ENCODE measurements at regions not wholly inside any gene's neighbourhood (a gene's known extent, or its start where the extent isn't known, plus 50 kb on each side); places are given as distances from the start of the nearest gene placed in this dataset.
"Not testable (repeated sequence)": the region's sequence is repeated elsewhere in the genome, so short reads cannot be mapped to it uniquely, and the experiment has no call there.

- DNase-seq (ENCODE audit: low read depth in 2 of 2), result no peak
These were observed 50.6 kb upstream of the C1QTNF9B start for GRCh38 chr13:23947893-23948292.

DNA sequence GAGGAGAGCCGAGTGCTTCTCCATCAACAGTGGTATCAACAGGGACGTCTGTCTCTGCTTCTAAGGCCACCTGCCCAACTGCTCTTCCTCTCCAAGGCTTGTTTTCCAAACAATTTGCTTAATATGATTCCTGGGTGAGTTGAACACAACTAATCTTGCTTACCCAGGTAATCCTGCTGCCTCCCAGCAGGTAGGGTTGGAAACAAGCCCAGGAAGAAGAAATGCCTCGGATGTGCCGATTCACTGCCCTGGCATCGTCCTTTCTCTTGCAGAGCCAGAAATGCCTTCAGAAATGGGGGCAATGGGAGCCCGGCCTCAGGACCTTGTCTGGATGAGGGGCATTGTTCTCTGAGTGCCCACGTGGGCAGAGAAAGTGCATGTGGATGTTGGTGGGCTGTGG, 51.9 kb upstream of the C1QTNF9B start:
- no peak for DNase-seq (ENCODE audit: low read depth in 2 of 2)

DNA sequence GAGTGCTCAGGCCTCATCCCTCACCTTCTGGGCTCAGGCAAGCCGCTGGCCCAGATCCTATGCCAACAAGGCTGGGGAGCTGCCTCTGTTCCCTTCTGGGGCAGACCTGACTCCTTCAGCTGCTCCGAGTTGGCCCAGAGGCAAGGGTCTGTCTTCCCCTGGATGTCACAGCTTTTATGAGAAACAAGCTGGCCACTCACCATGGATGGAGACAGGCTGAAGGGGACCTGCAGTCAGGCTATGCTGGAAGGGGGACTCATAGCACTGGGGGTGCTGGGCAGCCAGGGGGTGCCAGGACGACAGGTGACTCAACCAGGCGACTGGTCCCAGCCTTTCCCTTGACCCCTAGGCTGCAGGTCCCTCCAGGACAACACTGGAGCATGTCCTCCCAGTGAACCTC, 52.4 kb upstream of the C1QTNF9B start:
- no peak for DNase-seq (ENCODE audit: low read depth in 2 of 2)

DNA sequence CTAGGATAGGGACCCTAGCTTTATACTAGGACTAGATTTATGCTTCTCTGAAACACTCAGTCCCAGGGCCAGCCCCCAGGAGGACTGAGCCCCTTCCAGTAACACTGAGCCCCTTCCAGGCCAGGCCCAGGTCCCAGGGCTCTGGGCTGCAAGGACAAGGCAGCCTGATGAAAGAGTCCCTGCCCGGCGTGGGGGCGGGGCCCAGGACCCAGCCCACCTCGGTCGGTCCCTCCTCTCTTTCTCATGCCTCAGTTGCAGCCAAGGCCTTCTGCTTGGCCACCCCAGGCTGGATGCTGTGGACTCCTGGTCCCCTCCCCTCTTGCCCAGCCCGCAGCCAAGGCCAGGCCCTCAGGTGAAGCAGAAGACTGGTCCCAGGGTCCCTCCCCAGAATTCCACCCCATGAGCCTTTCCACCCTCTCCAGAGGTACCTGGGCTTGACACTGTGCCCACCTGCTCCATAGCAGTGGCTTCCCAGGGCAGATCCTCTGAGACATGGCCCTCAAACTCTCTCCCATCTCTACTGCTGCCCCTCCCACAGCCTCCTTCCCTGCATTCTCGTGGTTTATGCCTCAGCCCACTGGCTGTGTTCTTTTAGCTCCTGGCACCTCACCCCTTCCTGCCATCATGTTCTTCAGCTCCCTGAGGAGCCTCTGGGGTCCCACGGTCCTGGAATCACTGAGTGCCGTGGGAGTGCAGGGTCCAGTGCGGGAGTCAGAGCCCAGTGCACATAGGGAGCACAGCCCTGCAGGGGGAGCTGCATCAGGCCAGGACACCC, 53.6 kb upstream of the C1QTNF9B start:
- no peak for DNase-seq (ENCODE audit: low read depth in 2 of 2)

DNA sequence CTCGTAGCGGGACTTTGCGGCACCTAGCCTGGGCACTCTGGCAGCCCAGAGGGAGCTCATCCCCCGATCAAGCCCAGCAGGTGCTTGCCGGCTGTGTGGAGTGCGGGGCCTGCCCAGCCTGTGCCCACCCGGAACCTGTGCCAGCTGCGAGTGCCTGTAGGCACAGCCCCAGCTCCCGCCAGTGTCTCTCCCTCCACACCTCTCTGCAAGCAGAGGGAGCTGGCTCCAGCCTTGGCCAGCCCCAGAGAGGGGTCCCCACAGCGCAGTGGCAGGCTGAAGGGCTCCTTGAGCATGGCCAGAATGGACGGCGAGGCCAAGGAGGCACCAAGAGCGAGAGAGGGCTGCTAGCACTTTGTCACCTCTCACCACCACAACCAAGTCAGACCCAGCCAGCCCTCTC, 55.5 kb upstream of the C1QTNF9B start:
- DNase-seq (ENCODE audit: low read depth in 2 of 2), result no peak

DNA sequence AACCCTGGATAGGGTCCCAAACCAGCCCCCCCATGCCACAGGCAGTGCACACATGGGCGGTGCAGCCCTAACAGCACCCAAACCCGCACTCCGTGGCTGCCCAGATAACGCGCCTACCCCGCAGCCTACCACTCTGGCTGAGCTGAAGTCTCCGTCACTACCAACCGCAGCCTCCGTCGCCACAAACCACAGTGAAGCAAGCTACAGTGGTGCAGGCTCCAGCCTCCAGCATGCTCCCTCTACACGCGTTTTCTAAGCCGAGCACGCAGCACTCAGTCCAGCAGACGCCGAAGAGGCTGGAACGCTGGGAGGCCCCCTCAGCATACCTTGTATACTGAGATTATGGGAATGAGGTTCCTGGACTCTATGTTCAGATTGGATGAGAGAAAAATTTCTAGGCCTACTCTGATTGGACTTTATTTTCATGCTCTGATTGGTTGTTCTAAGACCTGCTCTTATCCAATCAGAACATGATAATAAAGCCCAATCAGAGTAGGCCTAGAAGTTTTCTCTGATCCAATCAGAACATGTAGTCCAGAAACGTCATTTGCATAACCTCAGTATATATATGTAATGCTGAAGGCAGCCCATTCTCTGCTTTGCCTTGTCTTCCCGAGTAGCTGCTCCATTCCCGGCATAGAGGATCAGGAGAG, 56.7 kb upstream of the C1QTNF9B start:
- DNase-seq (ENCODE audit: low read depth in 2 of 2), result no peak

- DNase-seq (ENCODE audit: low read depth in 2 of 2), result no peak
These were observed 57.8 kb upstream of the C1QTNF9B start for GRCh38 chr13:23955064-23955463.

DNA sequence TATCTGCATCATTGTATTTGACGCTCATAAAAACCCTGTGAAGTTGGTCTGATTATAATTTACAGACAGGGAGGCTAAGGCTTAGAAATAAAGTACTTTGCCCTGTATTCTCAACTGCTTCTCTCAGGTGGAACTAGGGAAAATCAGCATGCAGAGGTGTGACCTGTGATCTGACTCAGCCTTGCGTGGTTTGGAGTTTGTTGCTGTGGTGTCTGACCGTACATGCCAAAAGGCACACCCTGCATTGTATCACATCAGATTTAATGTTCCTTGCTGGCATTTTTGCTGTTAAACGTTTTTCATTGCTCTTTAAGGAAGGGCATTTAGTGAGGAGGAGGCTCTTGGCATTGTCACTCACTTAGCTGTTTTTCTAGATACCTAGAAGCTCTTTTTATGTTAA, 58.8 kb upstream of the C1QTNF9B start:
- no peak for DNase-seq (ENCODE audit: low read depth in 2 of 2)

GRCh38 chr13:23957981-23958380, 60.7 kb upstream of the C1QTNF9B start:
- DNase-seq (ENCODE audit: low read depth in 2 of 2), result no peak

DNA sequence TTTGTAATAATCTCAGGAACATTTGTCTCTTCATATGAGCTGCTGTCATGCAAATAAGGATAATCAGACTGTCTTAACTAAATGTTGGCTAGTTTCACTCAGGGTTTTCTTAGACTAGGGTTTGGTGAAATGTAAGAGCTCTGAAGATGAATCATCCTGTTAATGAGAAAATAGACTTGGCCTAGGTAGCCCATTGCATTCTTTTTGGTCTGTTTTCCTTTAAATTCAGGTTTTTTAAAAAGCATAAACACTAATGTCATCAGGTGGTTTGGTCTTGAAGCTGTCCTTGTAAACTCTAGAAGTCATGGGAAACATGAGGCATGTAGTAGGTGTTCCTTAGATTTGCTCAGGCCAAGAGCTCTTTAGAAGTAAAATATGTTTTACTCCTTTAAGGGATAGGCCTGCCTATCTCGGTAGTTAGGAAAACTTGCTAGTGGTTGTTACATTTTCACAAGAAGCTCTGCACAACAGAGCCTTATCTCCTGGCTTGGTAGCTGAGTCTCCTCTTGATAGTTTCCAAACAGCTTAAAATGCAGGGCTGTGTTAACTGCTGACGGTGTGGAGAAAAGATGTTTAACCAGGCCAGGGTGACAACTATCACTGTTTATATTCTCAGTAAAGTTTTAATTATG, 62.0 kb upstream of the C1QTNF9B start:
- DNase-seq (ENCODE audit: low read depth in 2 of 2), result no peak

- no peak for DNase-seq (ENCODE audit: low read depth in 2 of 2)
These were observed 63.4 kb upstream of the C1QTNF9B start for GRCh38 chr13:23960566-23961156.

DNA sequence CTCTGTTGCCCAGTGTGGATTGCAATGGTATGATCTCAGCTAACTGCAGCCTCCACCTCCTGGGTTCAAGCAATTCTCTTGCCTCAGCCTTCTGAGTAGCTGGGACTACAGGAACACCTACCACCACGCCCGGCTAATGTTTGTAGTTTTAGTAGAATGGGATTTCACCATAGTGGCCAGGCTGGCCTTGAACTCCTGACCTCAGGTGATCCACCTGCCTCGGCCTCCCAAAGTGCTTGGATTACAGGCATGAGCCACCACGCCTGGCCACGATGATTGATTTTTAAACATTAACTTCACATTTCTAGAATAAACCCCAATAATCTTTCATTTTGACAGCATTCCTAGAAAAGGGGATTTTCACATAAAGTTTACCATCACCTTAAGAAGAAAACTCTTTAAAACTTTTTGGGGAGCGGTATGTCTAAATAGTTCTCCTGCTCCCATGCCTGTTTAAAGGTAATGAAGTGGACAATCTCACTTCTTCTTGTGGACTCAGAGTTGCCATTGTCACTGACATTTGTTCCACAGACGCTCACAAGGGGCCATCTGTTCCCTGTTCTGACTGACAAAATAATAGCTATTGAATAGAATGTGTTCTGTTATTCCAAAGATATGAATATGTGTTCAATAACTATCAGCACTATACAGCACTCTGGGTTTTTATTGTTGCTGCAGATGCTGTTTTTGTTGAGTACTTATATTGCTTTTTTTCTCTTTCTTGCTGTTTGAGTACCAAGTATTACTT, 66.1 kb upstream of the C1QTNF9B start:
- DNase-seq (ENCODE audit: low read depth in 2 of 2), result no peak

DNA sequence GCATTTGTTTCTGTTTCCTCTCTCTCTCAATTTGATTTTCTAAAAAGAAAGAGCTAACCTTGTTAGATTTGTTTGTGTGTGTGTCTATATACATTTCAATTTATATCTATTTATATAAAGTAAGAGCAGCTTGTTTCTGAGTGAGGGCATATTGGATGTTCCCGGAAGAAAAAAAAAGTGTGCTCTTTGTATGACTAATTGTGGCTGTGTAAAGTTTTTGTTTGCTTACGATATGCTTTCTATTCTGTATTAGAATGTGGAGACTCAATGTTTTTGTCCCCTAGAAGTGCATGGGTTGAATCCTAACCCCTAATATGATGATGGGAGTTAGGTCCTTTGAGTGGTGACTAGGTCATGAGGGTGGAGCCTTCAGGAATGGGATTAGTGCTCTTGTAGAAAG, 66.6 kb upstream of the C1QTNF9B start:
- DNase-seq (ENCODE audit: low read depth in 2 of 2), result no peak

DNA sequence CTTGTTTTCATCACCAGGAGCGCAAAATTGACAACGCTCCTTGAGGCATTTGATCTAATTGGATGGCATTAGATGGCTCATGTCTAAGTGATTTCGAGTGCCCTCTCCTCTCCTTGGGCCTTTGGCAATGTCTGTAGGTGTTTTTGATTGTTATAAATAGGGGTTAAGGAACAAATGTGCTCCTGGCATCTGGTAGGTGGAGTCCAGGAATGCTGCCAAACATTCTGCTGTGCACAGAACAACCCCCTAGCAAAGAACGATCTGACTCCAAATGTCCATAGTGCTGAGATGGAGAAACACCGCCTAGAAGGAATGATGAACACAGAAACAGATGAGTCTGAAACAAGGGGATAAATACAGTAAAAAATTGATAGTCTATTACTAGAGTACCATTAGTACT, 68.0 kb upstream of the C1QTNF9B start:
- DNase-seq (ENCODE audit: low read depth in 2 of 2), result no peak

DNA sequence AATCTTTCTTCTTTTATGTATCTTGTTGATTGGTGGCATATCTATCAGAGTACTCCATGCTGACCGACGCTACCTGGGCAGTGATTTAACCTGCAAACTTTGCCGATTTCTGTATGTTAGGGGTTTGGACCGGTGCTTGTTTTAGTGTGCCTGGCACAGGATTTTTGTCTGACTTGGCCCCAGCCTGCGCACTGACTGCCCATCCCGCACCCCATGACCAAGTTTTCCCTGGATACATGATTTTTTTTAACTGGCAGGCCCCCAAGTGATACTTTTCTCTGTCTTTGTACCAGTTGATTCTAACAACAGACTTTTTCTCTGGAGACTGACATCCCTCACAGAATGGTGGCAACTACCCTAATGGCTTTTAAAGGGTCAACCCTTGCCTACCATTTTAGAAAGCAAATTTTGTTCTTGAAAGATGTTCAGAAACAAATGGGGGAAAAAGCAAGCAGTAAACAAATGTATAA, 69.0 kb upstream of the C1QTNF9B start:
- no peak for DNase-seq (ENCODE audit: low read depth in 2 of 2)

DNA sequence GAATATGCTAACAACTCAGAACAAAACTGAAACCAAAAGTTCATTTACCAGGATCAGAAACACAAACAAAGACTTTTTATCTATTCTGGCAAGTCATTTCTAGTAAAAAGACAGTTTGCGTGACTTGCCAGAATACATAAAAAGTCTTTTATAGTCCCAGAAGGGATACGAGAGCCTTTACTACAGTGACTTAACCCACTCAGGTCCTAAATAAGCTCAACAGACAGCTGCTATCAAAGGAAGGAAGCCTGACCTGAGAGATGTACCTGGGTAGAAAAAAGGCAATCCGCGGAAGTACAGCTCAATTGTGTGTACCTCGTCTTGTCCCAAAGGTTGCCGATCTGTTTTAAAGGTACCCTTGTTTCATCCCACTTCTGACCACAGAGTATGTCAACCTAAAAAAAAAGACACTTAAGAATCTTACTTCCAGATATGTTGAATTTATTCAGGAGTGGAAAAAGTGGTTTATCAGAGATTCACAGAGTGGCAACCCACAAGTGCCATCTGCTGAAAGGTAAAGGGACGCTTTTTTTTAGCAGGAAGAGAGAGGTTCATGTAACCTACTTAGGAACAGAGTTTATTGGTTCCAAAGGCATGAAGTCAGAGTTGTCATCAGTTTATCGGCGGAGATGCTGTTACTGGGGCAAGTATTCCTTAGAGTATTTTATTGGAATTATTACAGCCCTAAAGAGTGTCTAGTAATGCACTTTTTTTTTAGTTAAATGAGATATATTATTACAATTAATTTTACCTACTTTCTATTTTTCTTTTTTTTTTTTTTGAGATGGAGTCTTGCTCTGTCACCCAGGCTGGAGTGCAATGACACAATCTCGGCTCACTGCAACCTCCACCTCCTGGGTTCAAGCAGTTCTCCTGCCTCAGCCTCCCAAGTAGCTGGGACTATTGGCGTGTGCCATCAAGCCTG, 69.7 kb upstream of the C1QTNF9B start:
- no peak for DNase-seq (ENCODE audit: low read depth in 2 of 2)

DNA sequence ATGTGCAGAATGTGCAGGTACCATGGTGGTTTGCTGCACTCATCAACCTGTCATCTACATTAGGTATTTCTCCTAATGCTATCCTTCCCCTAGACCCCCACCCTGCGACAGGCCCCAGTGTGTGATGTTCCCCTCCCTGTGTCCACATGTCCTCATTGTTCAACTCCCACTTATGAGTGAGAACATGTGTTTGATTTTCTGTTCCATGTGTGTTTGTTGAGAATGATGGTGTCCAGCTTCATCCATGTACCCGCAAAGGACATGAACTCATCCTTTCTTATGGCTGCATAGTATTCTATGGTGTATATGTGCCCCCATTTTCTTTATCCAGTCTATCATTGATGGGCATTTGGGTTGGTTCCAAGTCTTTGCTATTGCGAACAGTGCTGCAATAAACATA, 70.5 kb upstream of the C1QTNF9B start:
- not testable (repeated sequence) for DNase-seq (ENCODE audit: low read depth in 2 of 2)

- DNase-seq (ENCODE audit: low read depth in 2 of 2), result no peak
These were observed 72.3 kb upstream of the C1QTNF9B start for GRCh38 chr13:23969647-23970046.

DNA sequence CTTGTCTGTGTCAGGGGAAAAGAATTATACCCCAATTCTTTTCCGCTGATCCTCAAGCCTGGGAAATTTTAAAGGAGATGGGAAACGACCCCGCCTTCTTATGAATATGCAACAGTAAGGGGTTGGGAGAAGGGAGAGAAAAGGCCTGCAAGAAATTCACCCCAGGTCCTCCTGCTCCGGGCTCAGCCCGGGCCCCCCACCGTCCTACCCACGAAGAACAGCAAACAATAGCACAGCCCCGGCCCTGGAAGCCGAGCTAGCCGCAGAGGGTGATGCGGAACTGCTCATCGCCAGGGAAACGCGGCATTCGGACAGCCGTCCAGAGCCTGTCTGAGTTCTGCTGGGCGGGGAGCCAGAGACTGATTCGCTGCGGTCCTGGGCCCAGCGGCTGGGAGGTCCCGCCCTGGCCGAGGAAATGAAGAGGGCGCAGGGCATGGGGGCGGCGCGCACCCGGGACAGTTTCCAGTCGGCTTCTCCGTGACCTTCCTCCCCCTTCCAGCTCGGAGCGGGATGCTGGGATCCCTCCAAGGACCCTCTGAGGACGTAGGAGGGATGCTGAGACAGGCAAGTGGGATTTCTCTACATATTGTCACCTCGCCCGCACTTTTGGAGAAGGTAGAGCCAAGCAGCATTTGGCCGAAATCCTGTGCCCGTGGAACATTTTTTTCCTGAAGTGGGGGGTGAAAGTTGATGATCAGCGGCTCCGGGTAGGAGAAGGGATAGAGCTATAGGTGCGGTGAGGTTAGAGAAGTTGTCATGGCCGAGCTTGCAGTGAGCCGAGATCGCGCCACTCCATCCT, 82.3 kb upstream of the C1QTNF9B start:
- no peak for DNase-seq (ENCODE audit: low read depth in 2 of 2)

GRCh38 chr13:23980160-23980551, 82.9 kb upstream of the C1QTNF9B start:
- DNase-seq (ENCODE audit: low read depth in 2 of 2), result peak; percentile 67 to 82
